Right lobe of liver (tissue), 4 donors: ENCODE measurements at regions not wholly inside any gene's neighbourhood (a gene's known extent, or its start where the extent isn't known, plus 50 kb on each side); places are given as distances from the start of the nearest gene placed in this dataset.

Source experiments
- CTCF ChIP-seq, 4 donors: fragments of 200-600 bp in 3 of 4; fragments of 450-650 bp in 1 of 4; IDR thresholded peaks; one replicate each; pipeline versions ENCODE4 v1.5.1 to v1.8.0; 2016 to 2022; ENCODE audit warnings: antibody characterized with exemption in 4 of 4, mild to moderate bottlenecking in 2 of 4
- POLR2A ChIP-seq: fragments of 450-650 bp; IDR thresholded peaks from one replicate; pipeline ENCODE4 v1.6.1; 2017; ENCODE audit warnings: antibody characterized with exemption, mild to moderate bottlenecking
- donor health status: DM: no; HTN: no; CAD: no.
- donor health status: DM: no; HTN: no; CAD: no.
- donor health status: DM: no; HTN: yes; CAD: no.

GRCh38 chr6:51249798-51250197 lies 431.1 kb downstream of the TFAP2B start:
- TF ChIP-seq CTCF (IDR thresholded peaks at IDR 0.05) (no peak), POLR2A (no peak)
